ENCODE measurements at regions not wholly inside any gene's neighbourhood (a gene's known extent, or its start where the extent isn't known, plus 50 kb on each side); places are given as distances from the start of the nearest gene placed in this dataset.
"Not testable (repeated sequence)": the region's sequence is repeated elsewhere in the genome, so short reads cannot be mapped to it uniquely, and the experiment has no call there.

- not testable (repeated sequence) for TF ChIP-seq CTCF (IDR thresholded peaks at IDR 0.05; ENCODE audit: poor library complexity); EZH2 (IDR thresholded peaks at IDR 0.05; ENCODE audit: borderline replicate concordance)
Observed at GRCh38 chr21:9039520-9040365, 1481.6 kb upstream of the TPTE start.
